SK-N-SH (cell line): ENCODE measurements at regions not wholly inside any gene's neighbourhood (a gene's known extent, or its start where the extent isn't known, plus 50 kb on each side); places are given as distances from the start of the nearest gene placed in this dataset.

ENCODE experiments used
- CTCF ChIA-PET: fragments of 300-600, 350-600 bp; formaldehyde crosslinking; extraction: SDS; loops from one replicate; lab custom pipeline; 2021; lab: Yijun Ruan, JAX
- POLR2A ChIA-PET: fragments of 350-600 bp; sonication (Branson Sonifier 250); formaldehyde crosslinking; extraction: SDS; loops from one replicate; lab custom pipeline; 2020; ENCODE audit warnings: antibody characterized with exemption, inconsistent platforms; lab: Yijun Ruan, JAX
- DNase-seq: peaks from one replicate; pipeline ENCODE4 v3.0.0; 2012
- H2AFZ ChIP-seq: fragments of 200-600 bp; sonication (generic); 2 replicates; pipeline ENCODE4 v1.8.1; 2016; ENCODE audit warnings: antibody characterized with exemption, mild to moderate bottlenecking, low read depth
- H3F3A ChIP-seq: fragments of 200-600 bp; sonication (generic); replicated peaks from 2 replicates; pipeline ENCODE3; 2016; ENCODE audit warnings: antibody characterized with exemption, mild to moderate bottlenecking; ENCODE audit not compliant: insufficient read depth
- H3K27ac ChIP-seq, 2 experiments: fragments of 200-500 bp in 1 of 2; fragments of 200-600 bp in 1 of 2; sonication (Bioruptor generic) in 1 of 2; sonication (generic), shearing (Covaris generic) in 1 of 2; 2 replicates each; pipeline versions ENCODE4 v1.5.1 to v1.6.1; 2014 to 2016; ENCODE audit warnings: low read depth in 2 of 2, inconsistent platforms in 1 of 2, low read length in 1 of 2, mild to moderate bottlenecking in 1 of 2, mixed read lengths in 1 of 2
- H3K27me3 ChIP-seq: fragments of 200-600 bp; sonication (generic), shearing (Covaris generic); 2 replicates; pipeline ENCODE4 v1.6.1; 2016; ENCODE audit warnings: mixed run types; ENCODE audit not compliant: insufficient read depth
- H3K36me3 ChIP-seq, 2 experiments: fragments of 200-500 bp in 1 of 2; fragments of 200-600 bp in 1 of 2; sonication (Bioruptor generic) in 1 of 2; sonication (generic) in 1 of 2; replicated peaks in 1 of 2; 2 replicates each; pipeline versions ENCODE3 to v1.5.1; 2014 to 2016; ENCODE audit warnings: low read length in 1 of 2, mild to moderate bottlenecking in 1 of 2; ENCODE audit not compliant: insufficient read depth in 2 of 2, control insufficient read depth in 1 of 2
- H3K4me1 ChIP-seq, 2 experiments: fragments of 200-500 bp in 1 of 2; fragments of 200-600 bp in 1 of 2; sonication (Bioruptor generic) in 1 of 2; sonication (generic), shearing (Covaris generic) in 1 of 2; 2 replicates each; pipeline versions ENCODE4 v1.5.1 to v1.6.1; 2014 to 2016; ENCODE audit warnings: low read depth in 1 of 2, low read length in 1 of 2, mixed run types in 1 of 2; ENCODE audit not compliant: insufficient read depth in 2 of 2, control insufficient read depth in 1 of 2
- H3K4me2 ChIP-seq: fragments of 200-600 bp; sonication (generic), shearing (Covaris generic); 2 replicates; pipeline ENCODE4 v1.6.1; 2017; ENCODE audit warnings: mixed run types
- H3K4me3 ChIP-seq, 2 experiments: fragments of 200-500 bp in 1 of 2; fragments of 200-600 bp in 1 of 2; sonication (Bioruptor generic) in 1 of 2; sonication (generic), shearing (Covaris generic) in 1 of 2; 2 replicates each; pipeline versions ENCODE4 v1.5.1 to v1.8.1; 2014 to 2016; ENCODE audit warnings: low read depth in 2 of 2, inconsistent platforms in 1 of 2, low read length in 1 of 2, mild to moderate bottlenecking in 1 of 2, mixed read lengths in 1 of 2, moderate library complexity in 1 of 2
- H3K79me2 ChIP-seq: fragments of 200-600 bp; sonication (generic); 2 replicates; pipeline ENCODE4 v1.8.1; 2017; ENCODE audit warnings: mild to moderate bottlenecking; ENCODE audit not compliant: insufficient read depth
- H3K9ac ChIP-seq: fragments of 200-600 bp; sonication (generic); 2 replicates; pipeline ENCODE4 v1.6.1; 2017; ENCODE audit warnings: mixed run types
- H3K9me2 ChIP-seq: fragments of 200-600 bp; sonication (generic); 2 replicates; pipeline ENCODE4 v1.6.1; 2017; ENCODE audit warnings: mixed run types
- H3K9me3 ChIP-seq: fragments of 200-600 bp; sonication (generic); 2 replicates; pipeline ENCODE4 v1.6.1; 2017; ENCODE audit warnings: mixed run types, mild to moderate bottlenecking, moderate library complexity
- H4K20me1 ChIP-seq: fragments of 200-600 bp; sonication (generic); 2 replicates; pipeline ENCODE4 v1.6.1; 2017; ENCODE audit warnings: mild to moderate bottlenecking, mixed run types; ENCODE audit not compliant: insufficient read depth
- CHD2 ChIP-seq: fragments of 150-350 bp; IDR thresholded peaks from 2 replicates; pipeline ENCODE4 v1.6.1; 2018; ENCODE audit warnings: low read length; ENCODE audit not compliant: partially characterized antibody
- ELF1 ChIP-seq: IDR thresholded peaks from 2 replicates; pipeline ENCODE4 v1.4.0; 2012
- FOXJ3 ChIP-seq: sonication (generic); formaldehyde crosslinking; IDR thresholded peaks from 2 replicates; pipeline ENCODE4 v1.5.1; 2020; ENCODE audit warnings: mild to moderate bottlenecking, missing genetic modification reagents
- GABPA ChIP-seq: IDR thresholded peaks from 2 replicates; pipeline ENCODE4 v1.4.0; 2012; ENCODE audit warnings: low read depth, mild to moderate bottlenecking
- IRF3 ChIP-seq: fragments of 150-350 bp; IDR thresholded peaks from 2 replicates; pipeline ENCODE4 v1.6.1; 2016; ENCODE audit warnings: mild to moderate bottlenecking, low read depth, low read length
- JUND ChIP-seq: IDR thresholded peaks from 2 replicates; pipeline ENCODE4 v1.4.0; 2012
- MXI1 ChIP-seq: IDR thresholded peaks from 2 replicates; pipeline ENCODE4 v1.6.1; 2012; ENCODE audit warnings: mild to moderate bottlenecking, low read depth, low read length, improper control_type of control experiment
- NFIC ChIP-seq: IDR thresholded peaks from 2 replicates; pipeline ENCODE4 v1.4.0; 2012; ENCODE audit warnings: borderline replicate concordance
- NRF1 ChIP-seq: IDR thresholded peaks from 2 replicates; pipeline ENCODE4 v1.6.1; 2012; ENCODE audit warnings: low read depth, mild to moderate bottlenecking, low read length
- PBX3 ChIP-seq: IDR thresholded peaks from 2 replicates; pipeline ENCODE4; 2012
- POLR2AphosphoS5 ChIP-seq: IDR thresholded peaks from 2 replicates; pipeline ENCODE4 v1.6.1; 2012; ENCODE audit warnings: low read depth, low read length
- RAD21 ChIP-seq: IDR thresholded peaks from 2 replicates; pipeline ENCODE4 v1.6.1; 2012; ENCODE audit warnings: mild to moderate bottlenecking, low read length
- RXRA ChIP-seq: IDR thresholded peaks from 2 replicates; pipeline ENCODE4 v1.4.0; 2012; ENCODE audit warnings: low read depth, mild to moderate bottlenecking, borderline replicate concordance
- TCF12 ChIP-seq: IDR thresholded peaks from 2 replicates; pipeline ENCODE4 v1.4.0; 2012
- TEAD4 ChIP-seq: IDR thresholded peaks from 2 replicates; pipeline ENCODE4 v1.4.0; 2012; ENCODE audit warnings: mild to moderate bottlenecking, borderline replicate concordance; ENCODE audit not compliant: insufficient read depth
- USF1 ChIP-seq: IDR thresholded peaks from 2 replicates; pipeline ENCODE4 v1.4.0; 2012; ENCODE audit warnings: low read depth, borderline replicate concordance
- USF2 ChIP-seq: fragments of 150-350 bp; IDR thresholded peaks from 2 replicates; pipeline ENCODE4 v1.6.1; 2017; ENCODE audit warnings: antibody characterized with exemption, low read length, low read depth, borderline replicate concordance
- YY1 ChIP-seq: IDR thresholded peaks from 2 replicates; pipeline ENCODE4 v1.4.0; 2012; ENCODE audit warnings: low read depth, mild to moderate bottlenecking
- WGBS: methylation state at CpG from one replicate; pipeline ENCODE4 v1.1.6; 2017; ENCODE audit warnings: low lambda C conversion rate; 5-methylcytosine and 5-hydroxymethylcytosine counted together

GRCh38 chr4:44538534-44538933, 89.9 kb upstream of the KCTD8 start:
- Histone ChIP-seq H3K9ac (no peak overlapping the region), H3K9me3 (no peaks in the 10 kb centered on the region), H3K4me3 (no peak overlapping the region), H2AFZ (no peak overlapping the region), H3K27ac (no peak overlapping the region), H3K4me2 (no peak overlapping the region), H3F3A (no peaks in the 10 kb centered on the region), H3K79me2 (no peaks in the 10 kb centered on the region), H3K27me3 (peaks cover 4% of the 10 kb centered on the region; the same call in 1 of the 2 replicates), H3K9me2 (no peaks in the 10 kb centered on the region), H3K4me1 (no peaks in the 10 kb centered on the region), H4K20me1 (no peaks in the 10 kb centered on the region), H3K36me3 (no peaks in the 10 kb centered on the region)
- TF ChIP-seq USF2 (no peak), JUND (no peak), MXI1 (no peak), GABPA (no peak)
- no peak for DNase-seq
- CTCF ChIA-PET = no interaction called here
- WGBS = 1% methylated on average over 2 of the region's 2 CpGs
- POLR2A ChIA-PET = no interaction called here

GRCh38 chr4:44535981-44536380, 87.4 kb upstream of the KCTD8 start:
- ChIA-PET POLR2A (no interaction called here), CTCF (no interaction called here)
- no peaks in the 10 kb centered on the region for H3K9me2 ChIP-seq
- no peak overlapping the region for H3K4me2 ChIP-seq
- H3F3A ChIP-seq = no peaks in the 10 kb centered on the region
- no peak overlapping the region for H3K9ac ChIP-seq
- no peaks in the 10 kb centered on the region for H3K9me3 ChIP-seq
- peaks cover 4% of the 10 kb centered on the region; the same call in 1 of the 2 replicates for H3K27me3 ChIP-seq
- 0% methylated on average over 4 of the region's 4 CpGs for WGBS
- no peaks in the 10 kb centered on the region for H3K79me2 ChIP-seq
- H3K4me1 ChIP-seq = no peaks in the 10 kb centered on the region
- DNase-seq = no peak
- no peak overlapping the region for H3K27ac ChIP-seq
- no peak overlapping the region for H2AFZ ChIP-seq
- no peak for TF ChIP-seq POLR2AphosphoS5
- TF ChIP-seq TCF12 = no peak
- TF ChIP-seq CHD2 = no peak
- TF ChIP-seq RXRA = no peak
- no peak for TF ChIP-seq NRF1
- TF ChIP-seq YY1 = no peak
- TF ChIP-seq TEAD4 = no peak
- TF ChIP-seq, all 33 proteins: peak for 0
- Histone ChIP-seq H3K4me3 (no peak overlapping the region), H3K36me3 (no peaks in the 10 kb centered on the region), H4K20me1 (no peaks in the 10 kb centered on the region)

GRCh38 chr4:44532851-44533250, 84.2 kb upstream of the KCTD8 start:
- TF ChIP-seq IRF3 = no peak
- TF ChIP-seq FOXJ3 (CRISPR knock-in tag) = no peak
- TF ChIP-seq TCF12 = no peak
- no peak for TF ChIP-seq POLR2AphosphoS5
- no peak for TF ChIP-seq RAD21
- no peak for TF ChIP-seq PBX3
- no peak for TF ChIP-seq NFIC
- TF ChIP-seq NRF1 = no peak
- TF ChIP-seq USF2 = no peak
- no peak for TF ChIP-seq YY1
- no peak for TF ChIP-seq ELF1
- TF ChIP-seq USF1 = no peak
- Histone ChIP-seq H4K20me1 (no peaks in the 10 kb centered on the region), H3K9me3 (no peaks in the 10 kb centered on the region), H3K79me2 (no peaks in the 10 kb centered on the region), H3K4me2 (no peak overlapping the region), H3K36me3 (no peaks in the 10 kb centered on the region), H3K4me1 (no peaks in the 10 kb centered on the region), H3K27ac (no peak overlapping the region), H3K27me3 (no peaks in the 10 kb centered on the region; the same call in 1 of the 2 replicates), H3K4me3 (no peak overlapping the region), H3F3A (no peaks in the 10 kb centered on the region), H3K9ac (no peak overlapping the region), H2AFZ (no peak overlapping the region), H3K9me2 (no peaks in the 10 kb centered on the region)
- ChIA-PET POLR2A (no interaction called here), CTCF (no interaction called here)
- 0% methylated on average over 1 of the region's 1 CpG for WGBS
- DNase-seq = no peak
